Peyer's patch (tissue), 4 donors: ENCODE measurements at regions not wholly inside any gene's neighbourhood (a gene's known extent, or its start where the extent isn't known, plus 50 kb on each side); places are given as distances from the start of the nearest gene placed in this dataset.

Source experiments
- DNase-seq, 3 donors: peaks; one replicate each; pipeline ENCODE4 v3.0.0-alpha.2; 2017 to 2019
- H3K27ac ChIP-seq, 4 donors: fragments of 200-600 bp; sonication (generic); one replicate each; pipeline ENCODE4 v1.5.1; 2016 to 2019
- H3K27me3 ChIP-seq, 2 donors: fragments of 200-600 bp; sonication (generic); one replicate each; pipeline ENCODE4 v1.5.1; 2019
- H3K36me3 ChIP-seq, 3 donors: fragments of 200-600 bp; sonication (generic); one replicate each; pipeline ENCODE4 v1.5.1; 2016 to 2019
- H3K4me1 ChIP-seq, 4 donors: fragments of 200-600 bp; sonication (generic); one replicate each; pipeline ENCODE4 v1.5.1; 2016 to 2019
- H3K4me3 ChIP-seq, 4 donors: fragments of 200-600 bp; sonication (generic); 1 replicate in 3 of 4; 2 replicates in 1 of 4; pipeline ENCODE4 v1.5.1; 2016 to 2019; ENCODE audit warnings: mild to moderate bottlenecking in 1 of 4
- H3K9me3 ChIP-seq, 4 donors: fragments of 200-600 bp; sonication (generic); one replicate each; pipeline ENCODE4 v1.5.1; 2016 to 2019; ENCODE audit warnings: mild to moderate bottlenecking in 1 of 4
- CTCF ChIP-seq, 6 experiments: fragments of 450-650 bp in 4 of 6; fragments of 200-600 bp in 2 of 6; sonication (generic) in 1 of 6; IDR thresholded peaks; one replicate each; pipeline ENCODE4 v1.5.1; 2017 to 2019; ENCODE audit warnings: antibody characterized with exemption in 6 of 6, mild to moderate bottlenecking in 3 of 6, moderate library complexity in 1 of 6
- POLR2A ChIP-seq, 2 donors: fragments of 450-650 bp; IDR thresholded peaks; one replicate each; pipeline ENCODE4 v1.5.1; 2017; ENCODE audit warnings: antibody characterized with exemption in 2 of 2, mild to moderate bottlenecking in 2 of 2, moderate library complexity in 2 of 2

GRCh38 chr15:56530157-56530556 is 65.2 kb upstream of the MNS1 start:
- Histone ChIP-seq H3K9me3 (no peaks in the 10 kb centered on the region), H3K4me1 (no peaks in the 10 kb centered on the region), H3K4me3 (no peak overlapping the region), H3K27me3 (no peaks in the 10 kb centered on the region), H3K27ac (no peak overlapping the region), H3K36me3 (no peaks in the 10 kb centered on the region)
- no peak for DNase-seq
- no peak for TF ChIP-seq POLR2A (IDR thresholded peaks at IDR 0.05)
- TF ChIP-seq CTCF (IDR thresholded peaks at IDR 0.05), result no peak

GRCh38 chr15:56528136-56528535 is 63.2 kb upstream of the MNS1 start:
- Histone ChIP-seq H3K4me1 (no peaks in the 10 kb centered on the region), H3K4me3 (no peak overlapping the region), H3K9me3 (no peaks in the 10 kb centered on the region), H3K27ac (no peak overlapping the region), H3K27me3 (no peaks in the 10 kb centered on the region), H3K36me3 (no peaks in the 10 kb centered on the region)
- DNase-seq, result no peak
- no peak for TF ChIP-seq POLR2A (IDR thresholded peaks at IDR 0.05)
- TF ChIP-seq CTCF (IDR thresholded peaks at IDR 0.05), result no peak

- Histone ChIP-seq H3K36me3 (no peaks in the 10 kb centered on the region), H3K27ac (no peak overlapping the region), H3K4me3 (no peak overlapping the region), H3K27me3 (no peaks in the 10 kb centered on the region), H3K4me1 (no peaks in the 10 kb centered on the region), H3K9me3 (no peaks in the 10 kb centered on the region)
- no peak for DNase-seq
- TF ChIP-seq CTCF (IDR thresholded peaks at IDR 0.05), result no peak
- no peak for TF ChIP-seq POLR2A (IDR thresholded peaks at IDR 0.05)
These were observed 60.0 kb upstream of the MNS1 start for GRCh38 chr15:56524915-56525314.

- no peak overlapping the region for H3K27ac ChIP-seq
- H3K4me1 ChIP-seq, result no peaks in the 10 kb centered on the region
- no peaks in the 10 kb centered on the region for H3K27me3 ChIP-seq
- H3K36me3 ChIP-seq, result no peaks in the 10 kb centered on the region
- H3K4me3 ChIP-seq, result no peak overlapping the region
- H3K9me3 ChIP-seq, result no peaks in the 10 kb centered on the region
- TF ChIP-seq CTCF (IDR thresholded peaks at IDR 0.05) (no peak), POLR2A (IDR thresholded peaks at IDR 0.05) (no peak)
- DNase-seq, result no peak
These were observed 58.6 kb upstream of the MNS1 start for GRCh38 chr15:56523521-56523920.

GRCh38 chr15:56519000-56519399 is 54.1 kb upstream of the MNS1 start:
- Histone ChIP-seq H3K4me3 (no peak overlapping the region), H3K36me3 (no peaks in the 10 kb centered on the region), H3K27me3 (no peaks in the 10 kb centered on the region), H3K9me3 (no peaks in the 10 kb centered on the region), H3K4me1 (no peaks in the 10 kb centered on the region), H3K27ac (no peak overlapping the region)
- TF ChIP-seq POLR2A (IDR thresholded peaks at IDR 0.05) (no peak), CTCF (IDR thresholded peaks at IDR 0.05) (no peak)
- no peak for DNase-seq
